ENCODE measurements at regions not wholly inside any gene's neighbourhood (a gene's known extent, or its start where the extent isn't known, plus 50 kb on each side); places are given as distances from the start of the nearest gene placed in this dataset.

DNA sequence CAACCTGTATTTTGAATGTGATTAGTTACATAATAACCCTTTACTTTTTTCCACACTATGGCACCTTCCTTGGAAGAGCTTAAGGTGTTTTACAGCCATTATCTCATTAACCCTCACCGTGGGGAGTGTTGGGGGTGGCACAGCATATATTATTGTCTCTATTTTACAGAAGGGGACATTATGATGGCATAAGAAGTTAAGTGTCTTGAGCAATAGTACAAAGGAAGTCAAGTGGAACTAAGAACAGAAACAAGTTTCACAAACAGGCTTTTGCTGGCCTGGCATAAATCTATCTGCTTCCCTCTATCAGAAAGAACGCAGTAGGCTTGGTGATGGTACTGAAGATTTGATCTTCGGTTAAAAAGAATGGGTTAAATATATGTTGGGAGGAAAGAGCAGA, 169.7 kb upstream of the OTX2 start:
- Histone ChIP-seq H3K36me3 (no peaks in the 10 kb centered on the region), H3K4me1 (no peaks in the 10 kb centered on the region), H3K9me3 (no peaks in the 10 kb centered on the region), H3K27me3 (no peaks in the 10 kb centered on the region), H3K4me3 (no peak overlapping the region), H3K27ac (no peak overlapping the region)
- DNase-seq, result no peak
- TF ChIP-seq, protein P1, sequence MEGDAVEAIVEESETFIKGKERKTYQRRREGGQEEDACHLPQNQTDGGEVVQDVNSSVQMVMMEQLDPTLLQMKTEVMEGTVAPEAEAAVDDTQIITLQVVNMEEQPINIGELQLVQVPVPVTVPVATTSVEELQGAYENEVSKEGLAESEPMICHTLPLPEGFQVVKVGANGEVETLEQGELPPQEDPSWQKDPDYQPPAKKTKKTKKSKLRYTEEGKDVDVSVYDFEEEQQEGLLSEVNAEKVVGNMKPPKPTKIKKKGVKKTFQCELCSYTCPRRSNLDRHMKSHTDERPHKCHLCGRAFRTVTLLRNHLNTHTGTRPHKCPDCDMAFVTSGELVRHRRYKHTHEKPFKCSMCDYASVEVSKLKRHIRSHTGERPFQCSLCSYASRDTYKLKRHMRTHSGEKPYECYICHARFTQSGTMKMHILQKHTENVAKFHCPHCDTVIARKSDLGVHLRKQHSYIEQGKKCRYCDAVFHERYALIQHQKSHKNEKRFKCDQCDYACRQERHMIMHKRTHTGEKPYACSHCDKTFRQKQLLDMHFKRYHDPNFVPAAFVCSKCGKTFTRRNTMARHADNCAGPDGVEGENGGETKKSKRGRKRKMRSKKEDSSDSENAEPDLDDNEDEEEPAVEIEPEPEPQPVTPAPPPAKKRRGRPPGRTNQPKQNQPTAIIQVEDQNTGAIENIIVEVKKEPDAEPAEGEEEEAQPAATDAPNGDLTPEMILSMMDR (IDR thresholded peaks at IDR 0.05), result no peak
- TF ChIP-seq POLR2A (IDR thresholded peaks at IDR 0.05), result no peak

DNA sequence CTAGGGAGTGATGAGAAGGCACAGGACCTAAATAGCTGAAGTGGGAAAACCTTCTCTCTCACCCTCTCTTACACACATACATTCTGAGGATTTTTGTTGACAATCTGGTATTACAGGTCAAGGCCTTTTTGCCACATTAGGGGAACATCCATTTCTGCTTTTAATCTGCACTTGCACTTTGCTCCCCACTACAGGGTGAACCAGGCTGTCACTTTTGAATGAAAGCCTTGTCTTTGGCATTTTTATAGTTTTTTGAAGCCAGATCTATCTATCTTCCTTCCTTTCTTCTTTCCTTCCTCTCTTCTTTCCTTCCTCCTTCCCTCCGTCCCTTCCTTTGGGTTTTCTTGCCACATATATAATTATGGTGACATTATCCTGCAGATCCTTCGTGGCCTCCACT, 165.9 kb upstream of the OTX2 start:
- Histone ChIP-seq H3K36me3 (no peaks in the 10 kb centered on the region), H3K27ac (no peak overlapping the region), H3K4me1 (no peaks in the 10 kb centered on the region), H3K4me3 (no peak overlapping the region), H3K9me3 (no peaks in the 10 kb centered on the region), H3K27me3 (no peaks in the 10 kb centered on the region)
- DNase-seq, result no peak
- TF ChIP-seq, protein P1 (IDR thresholded peaks at IDR 0.05), result no peak
- TF ChIP-seq POLR2A (IDR thresholded peaks at IDR 0.05), result no peak

DNA sequence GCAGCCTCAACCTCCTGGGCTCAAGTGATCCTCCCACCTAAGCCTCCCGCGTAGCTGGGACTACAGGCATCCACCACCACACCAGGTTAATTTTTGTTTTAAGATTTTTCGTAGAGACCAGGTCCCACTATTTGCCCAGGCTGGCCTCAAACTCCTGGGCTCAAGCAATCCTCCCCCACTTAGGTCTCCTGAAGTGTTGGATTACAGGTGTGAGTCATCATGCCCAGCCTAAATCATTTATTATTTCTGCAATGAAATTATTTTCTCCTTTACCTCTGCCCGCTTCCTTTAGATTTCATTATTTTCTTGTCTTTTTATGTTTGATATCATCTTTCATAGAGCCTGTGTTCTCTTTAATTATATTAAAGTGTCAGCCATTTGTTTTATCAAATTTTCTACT, 165.2 kb upstream of the OTX2 start:
- Histone ChIP-seq H3K4me1 (no peaks in the 10 kb centered on the region), H3K27ac (no peak overlapping the region), H3K4me3 (no peak overlapping the region), H3K9me3 (no peaks in the 10 kb centered on the region), H3K36me3 (no peaks in the 10 kb centered on the region), H3K27me3 (no peaks in the 10 kb centered on the region)
- no peak for TF ChIP-seq POLR2A (IDR thresholded peaks at IDR 0.05)
- TF ChIP-seq, protein P1 (IDR thresholded peaks at IDR 0.05), result no peak
- no peak for DNase-seq

DNA sequence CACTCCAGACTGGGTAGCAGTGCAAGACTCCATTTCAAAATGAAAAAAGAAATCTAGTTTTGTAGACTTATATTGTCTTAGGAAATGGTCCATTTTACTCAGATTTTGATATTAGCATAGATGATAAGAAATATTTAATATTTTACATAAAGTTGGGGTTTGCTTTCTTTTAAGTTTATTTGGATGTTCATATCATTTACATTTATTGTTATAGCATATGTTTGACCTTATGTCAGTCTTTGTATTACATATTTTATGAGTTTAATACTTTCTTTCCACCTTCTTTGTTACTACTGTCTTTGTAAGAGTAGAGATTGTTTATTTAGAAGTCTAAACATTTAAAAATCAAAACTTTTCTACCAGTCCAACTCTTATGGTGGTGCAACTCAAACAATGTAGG, 162.7 kb upstream of the OTX2 start:
- Histone ChIP-seq H3K4me1 (no peaks in the 10 kb centered on the region), H3K27ac (no peak overlapping the region), H3K9me3 (no peaks in the 10 kb centered on the region), H3K36me3 (no peaks in the 10 kb centered on the region), H3K27me3 (no peaks in the 10 kb centered on the region), H3K4me3 (no peak overlapping the region)
- TF ChIP-seq, protein P1 (IDR thresholded peaks at IDR 0.05), result no peak
- no peak for TF ChIP-seq POLR2A (IDR thresholded peaks at IDR 0.05)
- no peak for DNase-seq

DNA sequence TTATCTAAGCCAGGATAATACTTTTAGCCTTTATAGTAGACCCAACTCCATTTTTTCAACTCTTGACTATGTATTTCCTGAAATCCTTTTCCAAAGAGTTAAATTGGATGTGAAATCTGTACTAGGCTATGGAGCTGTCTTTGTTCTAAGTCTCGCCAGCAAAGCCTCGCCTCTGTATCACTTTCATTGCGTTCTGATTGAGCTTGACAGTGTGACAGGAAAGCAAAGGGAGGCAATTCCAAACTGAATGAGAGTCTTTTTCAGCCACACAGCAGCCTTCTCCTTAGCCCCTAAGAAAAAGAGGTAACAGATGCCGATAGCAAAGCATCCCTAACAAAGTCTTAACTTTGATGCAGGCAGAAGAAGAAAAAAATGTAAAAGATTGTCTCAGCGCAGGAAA, 154.6 kb upstream of the OTX2 start:
- Histone ChIP-seq H3K27ac (no peak overlapping the region), H3K27me3 (no peaks in the 10 kb centered on the region), H3K36me3 (no peaks in the 10 kb centered on the region), H3K9me3 (no peaks in the 10 kb centered on the region), H3K4me1 (no peaks in the 10 kb centered on the region), H3K4me3 (no peak overlapping the region)
- TF ChIP-seq, protein P1 (IDR thresholded peaks at IDR 0.05), result no peak
- no peak for TF ChIP-seq POLR2A (IDR thresholded peaks at IDR 0.05)
- no peak for DNase-seq

DNA sequence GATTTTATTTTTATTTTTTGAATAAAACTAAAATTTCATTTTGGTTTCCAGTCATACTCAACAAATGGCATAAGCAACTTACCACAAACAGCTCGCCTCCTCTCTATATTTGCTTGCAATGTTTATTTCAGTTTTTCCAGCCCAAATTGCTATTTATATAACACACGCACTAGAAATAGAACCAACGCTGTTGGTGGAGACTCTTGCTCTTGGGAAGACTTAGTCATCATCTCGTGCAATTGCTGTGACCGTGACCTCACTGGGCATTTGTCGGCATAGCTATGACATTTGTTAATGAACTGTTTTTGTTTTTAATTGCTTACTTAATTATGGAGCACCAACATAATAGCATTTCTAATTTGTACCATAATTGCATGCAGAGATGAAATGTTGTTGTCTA, 153.1 kb upstream of the OTX2 start:
- no peak for TF ChIP-seq POLR2A (IDR thresholded peaks at IDR 0.05)
- H3K36me3 ChIP-seq, result no peaks in the 10 kb centered on the region
- H3K27ac ChIP-seq, result no peak overlapping the region
- DNase-seq, result no peak
- H3K9me3 ChIP-seq, result no peaks in the 10 kb centered on the region
- H3K27me3 ChIP-seq, result no peaks in the 10 kb centered on the region
- no peak overlapping the region for H3K4me3 ChIP-seq
- no peaks in the 10 kb centered on the region for H3K4me1 ChIP-seq

All from Peyer's patch (tissue), 4 donors.